HG03457 (cell line): ENCODE measurements at regions not wholly inside any gene's neighbourhood (a gene's known extent, or its start where the extent isn't known, plus 50 kb on each side); places are given as distances from the start of the nearest gene placed in this dataset.

Source experiments
- ATAC-seq: cut with Tn5 transposase; IDR thresholded peaks from one replicate; pipeline ENCODE4 v1.9.1; 2021; ENCODE audit warnings: moderate number of reproducible peaks; ENCODE audit not compliant: unreplicated experiment

DNA sequence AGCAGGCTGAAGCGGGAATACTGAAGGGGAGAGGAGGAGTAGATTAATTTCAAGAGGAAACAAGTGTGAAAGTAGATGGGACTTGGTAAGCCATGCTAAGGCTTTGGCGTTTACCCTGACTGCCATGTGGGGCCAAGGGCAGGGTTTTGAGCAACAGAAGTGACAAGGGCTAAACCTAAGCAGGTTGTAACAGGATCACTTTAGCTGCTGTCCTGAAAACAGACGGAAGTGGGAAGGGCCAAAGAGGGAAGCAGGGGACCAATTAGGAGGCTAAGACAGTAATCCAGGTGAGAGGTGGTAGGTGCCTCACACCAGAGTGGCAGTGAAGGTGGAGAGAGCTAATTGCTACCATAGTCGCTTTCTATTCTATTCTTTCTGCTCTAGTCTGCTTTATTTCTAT lies 166.5 kb downstream of the PJA1 start:
- ATAC-seq: no peak

GRCh38 chrX:68997911-68998310 lies 167.3 kb downstream of the PJA1 start:
- ATAC-seq: no peak

DNA sequence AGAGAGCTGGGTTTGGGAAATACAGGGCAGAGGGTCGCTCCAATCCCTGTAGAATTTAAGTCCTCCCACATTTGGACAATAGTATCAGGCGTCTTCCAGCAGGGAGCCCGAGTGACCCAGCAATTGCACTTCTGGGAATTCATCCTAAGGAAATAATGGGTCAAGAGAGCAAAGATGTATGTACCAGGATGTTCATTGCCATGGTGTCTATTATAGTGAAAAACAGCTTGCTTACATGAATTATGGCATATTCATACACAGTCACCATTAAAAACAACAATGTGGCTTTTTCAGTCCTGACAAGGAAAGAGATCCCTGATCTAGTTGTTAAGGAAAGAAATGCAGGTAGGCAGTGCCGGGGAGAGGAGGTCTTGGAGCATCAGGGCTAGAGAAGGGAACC lies 167.7 kb downstream of the PJA1 start:
- ATAC-seq: no peak

GRCh38 chrX:68995780-68996551 lies 167.1 kb downstream of the EFNB1 start:
- no peak for ATAC-seq

DNA sequence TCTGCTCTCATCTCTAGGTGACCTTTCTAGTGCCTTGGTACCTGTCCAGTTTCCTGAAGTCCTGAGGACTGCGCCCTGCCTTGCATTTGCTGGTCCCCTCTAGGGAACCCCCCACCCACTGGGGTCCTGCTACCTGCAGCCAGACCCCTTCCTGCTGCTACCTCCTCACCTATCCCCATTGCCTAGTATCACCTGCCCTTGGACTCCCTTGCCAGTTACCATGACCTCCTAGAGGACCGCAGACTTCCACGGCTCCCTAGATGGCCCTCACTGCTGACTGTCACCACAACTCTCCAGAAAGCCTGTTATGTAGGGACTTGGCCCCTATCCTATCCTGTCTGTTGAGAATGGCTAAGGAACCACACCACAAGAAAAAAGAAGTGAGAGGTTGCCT lies 166.6 kb downstream of the EFNB1 start:
- ATAC-seq: no peak

- ATAC-seq: no peak
Measured at GRCh38 chrX:68994891-68995255, 166.1 kb downstream of the EFNB1 start.

GRCh38 chrX:68994135-68994890 lies 165.5 kb downstream of the EFNB1 start:
- ATAC-seq: no peak

GRCh38 chrX:68992821-68993397 lies 164.1 kb downstream of the EFNB1 start:
- ATAC-seq: no peak

- no peak for ATAC-seq
Measured at GRCh38 chrX:68991691-68992345, 163.0 kb downstream of the EFNB1 start.

GRCh38 chrX:68990948-68991347 lies 162.1 kb downstream of the EFNB1 start:
- no peak for ATAC-seq

DNA sequence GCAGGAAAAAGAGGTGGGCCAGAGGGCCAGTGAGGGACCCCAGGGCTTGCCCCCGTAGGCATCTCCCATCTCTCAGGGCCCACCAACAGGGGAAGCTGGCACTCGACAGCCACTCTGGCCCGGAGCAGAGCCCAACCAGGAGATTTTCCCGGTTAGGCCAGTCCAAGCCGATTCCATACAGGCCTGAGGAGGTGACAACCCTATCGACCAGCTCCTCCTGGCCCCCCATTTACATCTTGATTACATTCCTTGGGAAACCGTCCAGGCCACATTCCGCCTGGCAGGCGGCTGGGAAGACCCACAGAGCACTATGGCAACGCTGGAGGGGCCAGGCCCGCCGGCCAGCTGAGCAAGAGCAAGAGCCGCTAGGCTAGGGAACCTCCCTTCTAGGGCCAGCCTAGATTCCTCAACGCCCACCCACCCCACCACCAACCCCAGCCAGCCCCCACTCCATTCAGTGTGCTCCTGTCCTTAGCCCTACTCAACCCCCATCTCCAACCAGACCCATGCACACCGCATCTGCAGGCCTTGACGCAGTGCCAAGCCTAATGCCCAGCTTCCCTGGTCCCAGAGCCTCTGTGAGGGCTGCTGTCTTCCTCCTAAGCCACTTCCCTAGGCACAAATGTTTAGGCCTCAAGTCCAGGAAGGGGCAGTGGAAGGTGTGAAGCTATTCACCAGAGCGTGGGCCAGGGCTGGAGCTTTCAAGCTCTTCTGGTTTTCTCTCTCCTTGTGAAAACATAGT lies 161.2 kb downstream of the EFNB1 start:
- ATAC-seq: no peak

- ATAC-seq: no peak
Measured at GRCh38 chrX:68989456-68989855, 160.6 kb downstream of the EFNB1 start.

DNA sequence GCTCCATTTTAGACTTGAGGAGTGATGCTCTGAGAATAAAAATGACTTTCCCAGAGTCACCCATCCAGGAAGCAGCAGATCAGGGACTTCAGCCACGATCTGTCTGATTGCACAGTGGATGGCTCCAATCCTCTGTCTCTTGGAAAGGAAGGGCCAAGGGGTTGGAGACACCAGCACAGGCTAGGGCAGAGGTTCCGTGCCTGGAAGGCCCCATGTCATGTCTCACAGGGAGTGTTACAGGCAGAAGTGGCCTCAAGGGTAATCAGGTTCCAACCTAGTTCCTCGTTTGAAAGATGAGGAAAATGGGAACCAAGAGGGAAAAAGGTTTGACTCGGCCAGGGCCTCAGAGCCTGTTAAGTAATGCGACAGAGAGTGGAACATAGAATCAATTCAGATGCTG lies 160.0 kb downstream of the EFNB1 start:
- no peak for ATAC-seq

GRCh38 chrX:68985135-68985755 lies 156.4 kb downstream of the EFNB1 start:
- ATAC-seq: no peak

GRCh38 chrX:68983004-68983857 lies 154.4 kb downstream of the EFNB1 start:
- no peak for ATAC-seq

DNA sequence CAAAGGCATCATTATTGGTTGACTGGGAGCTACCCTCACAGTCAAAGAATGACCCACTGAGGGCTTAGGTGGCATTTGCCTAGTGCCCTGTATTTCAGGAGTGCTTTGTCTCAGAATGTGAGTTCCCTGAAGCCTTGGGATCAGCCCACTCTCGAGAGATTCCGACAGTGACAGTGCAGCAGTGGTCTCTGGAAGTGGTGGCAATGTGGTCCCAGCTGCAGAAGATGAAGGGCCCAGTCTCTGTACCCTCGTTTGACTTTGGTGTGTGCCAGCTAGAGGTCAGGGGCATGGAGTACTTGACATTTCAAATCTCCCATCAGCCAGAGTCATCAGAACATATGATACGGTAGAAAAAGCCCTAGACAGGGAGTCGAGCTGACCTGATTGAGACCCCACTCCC lies 153.7 kb downstream of the EFNB1 start:
- no peak for ATAC-seq

DNA sequence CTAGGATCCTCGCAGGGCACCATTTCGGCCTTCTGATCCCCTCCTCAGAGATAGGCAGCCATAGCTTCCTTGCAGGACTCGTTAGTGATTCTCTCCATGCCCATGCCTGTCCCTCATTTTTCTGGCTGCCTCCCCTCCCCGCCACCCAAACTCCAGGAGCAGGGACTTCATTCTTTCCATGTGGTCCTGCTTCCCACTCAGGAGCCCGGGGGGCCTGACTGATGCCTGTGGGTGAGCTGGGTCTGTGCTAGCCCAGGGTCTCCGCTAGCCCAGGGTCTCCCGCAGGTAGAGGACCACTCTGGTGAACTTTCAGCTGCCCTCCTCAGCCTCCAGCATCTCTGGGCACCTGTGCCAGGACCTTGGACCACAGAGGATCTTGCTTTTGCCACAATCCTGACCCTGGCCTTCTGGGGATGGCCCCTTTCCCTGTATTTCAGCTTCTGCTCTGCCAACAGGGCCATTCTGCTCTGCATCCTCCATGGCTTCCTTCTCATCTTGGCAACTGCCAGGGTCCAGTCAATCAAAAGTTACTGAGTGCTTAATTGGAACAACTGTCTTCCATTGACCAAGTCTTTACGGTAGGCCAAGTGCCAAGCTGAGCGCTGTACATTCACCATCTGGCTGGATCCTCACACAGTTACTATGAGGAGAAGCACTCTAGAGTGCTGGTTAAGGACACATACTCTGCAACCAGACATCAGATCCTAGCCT lies 152.2 kb downstream of the EFNB1 start:
- no peak for ATAC-seq

GRCh38 chrX:68978655-68979054 lies 149.8 kb downstream of the EFNB1 start:
- no peak for ATAC-seq

DNA sequence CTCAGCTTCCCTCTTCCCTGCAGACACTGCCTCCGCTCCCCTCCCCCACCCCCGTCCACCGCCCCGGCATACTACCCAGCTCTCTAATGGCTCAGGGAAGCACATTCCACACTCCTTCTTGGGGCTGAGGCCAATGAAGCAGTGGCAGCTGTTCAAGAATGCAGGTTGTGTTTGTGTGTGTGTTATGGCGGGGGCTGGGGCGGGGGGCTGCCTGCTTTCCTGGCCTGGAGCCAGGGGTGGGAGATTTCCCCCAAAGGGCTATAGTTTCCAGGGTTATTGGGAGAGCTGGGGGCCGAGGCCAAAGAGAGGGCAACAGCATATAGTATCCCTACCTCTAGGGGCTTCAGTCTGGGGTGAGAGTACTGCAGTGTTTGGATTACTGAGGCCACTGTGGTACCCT lies 149.4 kb downstream of the EFNB1 start:
- ATAC-seq: no peak
